Caco-2 (cell line): ENCODE measurements at regions not wholly inside any gene's neighbourhood (a gene's known extent, or its start where the extent isn't known, plus 50 kb on each side); places are given as distances from the start of the nearest gene placed in this dataset.

Source experiments
- BruUV-seq: library from RNA; stranded (reverse); fragments of 400-500 nt; replicated peaks from 2 replicates; lab custom pipeline; 2021; lab: Mats Ljungman, UMichigan
- CTCF ChIA-PET: fragments of 300-600 bp; sonication (Branson Sonifier 250); formaldehyde crosslinking; loops from one replicate; lab custom pipeline; 2022; ENCODE audit warnings: antibody characterized with exemption; lab: Charles Lee
- POLR2A ChIA-PET: fragments of 300-600 bp; sonication (Branson Sonifier 250); formaldehyde crosslinking; loops from one replicate; lab custom pipeline; 2022; ENCODE audit warnings: antibody characterized with exemption; lab: Charles Lee
- DNase-seq, 2 experiments: peaks; one replicate each; pipeline versions ENCODE4 v3.0.0 to v3.0.0-alpha.2; 2020 to 2022
- H3K27me3 ChIP-seq: replicated peaks from 2 replicates; pipeline ENCODE4 v1.6.0; 2011; ENCODE audit warnings: low read length; ENCODE audit not compliant: control insufficient read depth, insufficient read depth
- H3K36me3 ChIP-seq: 2 replicates; pipeline ENCODE4 v1.5.1; 2011; ENCODE audit warnings: low read length; ENCODE audit not compliant: control insufficient read depth, insufficient read depth
- H3K4me1 ChIP-seq: fragments of 250-450 bp; sonication (Bioruptor Pico); 2 replicates; pipeline ENCODE4 v1.5.1; 2020; ENCODE audit warnings: mild to moderate bottlenecking
- H3K4me3 ChIP-seq: 2 replicates; pipeline ENCODE4 v1.5.1; 2011; ENCODE audit warnings: low read depth, mild to moderate bottlenecking, control low read depth, low read length
- H3K9me3 ChIP-seq: fragments of 250-450 bp; sonication (Bioruptor Pico); 2 replicates; pipeline ENCODE4 v1.5.1; 2020; ENCODE audit warnings: mild to moderate bottlenecking, moderate library complexity
- H3K27ac Mint-ChIP-seq: one replicate; pipeline ENCODE4 v1.8.0; 2022; ENCODE audit warnings: mixed read lengths; ENCODE audit not compliant: unreplicated experiment
- H3K27me3 Mint-ChIP-seq: one replicate; pipeline ENCODE4 v1.8.0; 2022; ENCODE audit warnings: mixed read lengths; ENCODE audit not compliant: insufficient read depth, unreplicated experiment
- H3K36me3 Mint-ChIP-seq: one replicate; pipeline ENCODE4 v1.8.0; 2022; ENCODE audit warnings: mild to moderate bottlenecking, mixed read lengths; ENCODE audit not compliant: insufficient read depth, unreplicated experiment
- H3K4me1 Mint-ChIP-seq: one replicate; pipeline ENCODE4 v1.8.0; 2022; ENCODE audit warnings: low read depth, mixed read lengths; ENCODE audit not compliant: unreplicated experiment
- H3K4me3 Mint-ChIP-seq: one replicate; pipeline ENCODE4 v1.8.0; 2022; ENCODE audit warnings: mild to moderate bottlenecking, moderate library complexity, mixed read lengths; ENCODE audit not compliant: unreplicated experiment
- H3K9me3 Mint-ChIP-seq: one replicate; pipeline ENCODE4 v1.8.0; 2022; ENCODE audit warnings: mixed read lengths; ENCODE audit not compliant: unreplicated experiment
- CTCF ChIP-seq, 2 experiments: fragments of 200-600 bp in 1 of 2; IDR thresholded peaks; 1 replicate in 1 of 2; 2 replicates in 1 of 2; pipeline versions ENCODE4 v1.5.1 to v1.8.0; 2011 to 2022; ENCODE audit warnings: antibody characterized with exemption in 1 of 2, control low read depth in 1 of 2, inconsistent platforms in 1 of 2, low read depth in 1 of 2, low read length in 1 of 2, mild to moderate bottlenecking in 1 of 2, moderate library complexity in 1 of 2; ENCODE audit not compliant: insufficient read depth in 1 of 2, severe bottlenecking in 1 of 2, unreplicated experiment in 1 of 2
- intact Hi-C: fragments of 100-400 bp; cut with micrococcal nuclease; formaldehyde crosslinking; loops from one replicate; pipeline ENCODE4 v1.10.0; 2022; ENCODE audit not compliant: unreplicated experiment

GRCh38 chr6:118722829-118723813 lies 71.7 kb upstream of the CEP85L start:
- no peaks in the 10 kb centered on the region for H3K36me3 ChIP-seq
- ChIA-PET CTCF (no interaction called here), POLR2A (no interaction called here)
- H3K4me3 ChIP-seq: no peak overlapping the region
- TF ChIP-seq CTCF (IDR thresholded peaks at IDR 0.05; ENCODE audit: insufficient read depth in 1 of 2, low read depth in 1 of 2, low read length in 1 of 2, severe bottlenecking in 1 of 2, unreplicated experiment in 1 of 2): no peak
- Mint-ChIP-seq H3K36me3 (no peaks in the 10 kb centered on the region), H3K4me3 (no peak overlapping the region), H3K27ac (no peak overlapping the region), H3K27me3 (peaks cover 4% of the 10 kb centered on the region), H3K4me1 (no peaks in the 10 kb centered on the region), H3K9me3 (no peaks in the 10 kb centered on the region)
- DNase-seq: no peak
- intact Hi-C loops: no loop called here
- H3K9me3 ChIP-seq: no peaks in the 10 kb centered on the region
- no peaks in the 10 kb centered on the region for H3K4me1 ChIP-seq
- BruUV-seq: no TSS peak
- no peaks in the 10 kb centered on the region for H3K27me3 ChIP-seq

GRCh38 chr6:118720125-118720473 lies 68.7 kb upstream of the CEP85L start:
- H3K36me3 ChIP-seq: no peaks in the 10 kb centered on the region
- POLR2A ChIA-PET: no interaction called here

More at GRCh38 chr6:118720125-118720473, 68.7 kb upstream of the CEP85L start:
- Mint-ChIP-seq H3K36me3 (no peaks in the 10 kb centered on the region), H3K9me3 (no peaks in the 10 kb centered on the region), H3K27me3 (peaks cover 2% of the 10 kb centered on the region), H3K4me3 (no peak overlapping the region), H3K4me1 (no peaks in the 10 kb centered on the region), H3K27ac (no peak overlapping the region)
- BruUV-seq: no TSS peak
- Histone ChIP-seq H3K9me3 (no peaks in the 10 kb centered on the region), H3K4me1 (no peaks in the 10 kb centered on the region), H3K4me3 (no peak overlapping the region), H3K27me3 (no peaks in the 10 kb centered on the region)
- intact Hi-C loops: no loop called here
- no peak for DNase-seq
- no peak for TF ChIP-seq CTCF (IDR thresholded peaks at IDR 0.05; ENCODE audit: insufficient read depth in 1 of 2, low read depth in 1 of 2, low read length in 1 of 2, severe bottlenecking in 1 of 2, unreplicated experiment in 1 of 2)
- CTCF ChIA-PET: no interaction called here
